Hepatocyte (in vitro differentiated cells): ENCODE measurements at regions not wholly inside any gene's neighbourhood (a gene's known extent, or its start where the extent isn't known, plus 50 kb on each side); places are given as distances from the start of the nearest gene placed in this dataset.

Experiments used
- DNase-seq: peaks from one replicate; pipeline ENCODE4 v3.0.0-alpha.2; 2016; ENCODE audit warnings: low spot score
- H2AFZ ChIP-seq: fragments of 200-600 bp; sonication (generic); 2 replicates; pipeline ENCODE4 v1.6.0; 2016; ENCODE audit warnings: antibody characterized with exemption, mild to moderate bottlenecking
- H3K27ac ChIP-seq: fragments of 200-600 bp; sonication (generic); 2 replicates; pipeline ENCODE4 v1.5.1; 2016; ENCODE audit warnings: mild to moderate bottlenecking
- H3K27me3 ChIP-seq: fragments of 200-600 bp; sonication (generic); 2 replicates; pipeline ENCODE4 v1.6.1; 2016
- H3K36me3 ChIP-seq: fragments of 200-600 bp; sonication (generic); replicated peaks from 2 replicates; pipeline ENCODE4 v1.5.1; 2016; ENCODE audit warnings: low read depth; ENCODE audit not compliant: insufficient read depth
- H3K4me1 ChIP-seq: fragments of 200-600 bp; sonication (generic); 2 replicates; pipeline ENCODE4 v1.5.1; 2016; ENCODE audit warnings: mild to moderate bottlenecking, moderate library complexity; ENCODE audit not compliant: insufficient read depth
- H3K4me2 ChIP-seq: fragments of 200-600 bp; sonication (generic); 2 replicates; pipeline ENCODE4 v1.6.0; 2016
- H3K4me3 ChIP-seq: fragments of 200-600 bp; sonication (generic); 2 replicates; pipeline ENCODE4 v1.5.1; 2016; ENCODE audit warnings: mild to moderate bottlenecking
- H3K79me2 ChIP-seq: fragments of 200-600 bp; sonication (generic); 2 replicates; pipeline ENCODE4 v1.6.0; 2017; ENCODE audit warnings: mild to moderate bottlenecking
- H3K9me2 ChIP-seq: fragments of 200-600 bp; sonication (generic); replicated peaks from 2 replicates; pipeline ENCODE4 v1.6.0; 2017; ENCODE audit warnings: mild to moderate bottlenecking; ENCODE audit not compliant: insufficient read depth
- H3K9me3 ChIP-seq: fragments of 200-600 bp; sonication (generic); 2 replicates; pipeline ENCODE4 v1.5.1; 2016; ENCODE audit warnings: low read depth, mild to moderate bottlenecking
- H4K20me1 ChIP-seq: fragments of 200-600 bp; sonication (generic); 2 replicates; pipeline ENCODE4 v1.6.0; 2016; ENCODE audit warnings: mild to moderate bottlenecking; ENCODE audit not compliant: insufficient read depth, poor library complexity, severe bottlenecking
- EZH2 ChIP-seq: fragments of 200-600 bp; sonication (generic); IDR thresholded peaks from 2 replicates; pipeline ENCODE4 v1.6.1; 2016; ENCODE audit warnings: antibody characterized with exemption, mild to moderate bottlenecking, borderline replicate concordance
- EZH2phosphoT487 ChIP-seq: fragments of 200-600 bp; sonication (generic); IDR thresholded peaks from one replicate; pipeline ENCODE4 v1.6.1; 2018; ENCODE audit warnings: antibody characterized with exemption, mild to moderate bottlenecking, low read depth, moderate library complexity; ENCODE audit not compliant: unreplicated experiment, severe bottlenecking
- WGBS: methylation state at CpG from one replicate; pipeline ENCODE4 v1.1.6; 2016; ENCODE audit warnings: low lambda C conversion rate; ENCODE audit errors: missing lambda C conversion rate; 5-methylcytosine and 5-hydroxymethylcytosine counted together
- TF ChIP-seq, protein P1 (sequence below): fragments of 200-600 bp; sonication (generic); IDR thresholded peaks from 2 replicates; pipeline ENCODE4 v1.5.1; 2016; ENCODE audit warnings: antibody characterized with exemption, mild to moderate bottlenecking; ENCODE audit not compliant: poor library complexity

DNA sequence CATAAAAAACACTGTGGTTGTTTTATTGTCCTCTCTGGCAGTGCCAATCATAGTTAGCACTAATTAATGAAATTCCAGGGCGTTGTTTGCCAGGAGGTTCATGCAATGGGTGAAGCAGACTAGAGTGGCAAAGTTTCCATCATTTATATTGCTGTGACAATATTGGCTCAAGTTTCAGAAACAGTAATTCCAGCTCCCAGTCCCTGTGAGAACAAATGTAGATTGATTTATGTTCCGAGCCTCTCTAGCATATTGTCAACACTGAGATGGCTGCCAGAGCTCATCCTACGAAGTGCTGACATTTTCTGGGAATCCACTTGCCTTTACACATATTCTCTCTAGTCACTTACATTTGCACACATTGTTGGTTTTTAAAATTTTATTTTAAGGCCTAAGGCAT lies 440.0 kb upstream of the IGFBP7 start:
- Histone ChIP-seq H3K4me3 (no peak overlapping the region), H3K4me1 (no peaks in the 10 kb centered on the region), H2AFZ (no peak overlapping the region), H3K36me3 (no peaks in the 10 kb centered on the region), H3K27me3 (peaks cover 2% of the 10 kb centered on the region), H3K79me2 (no peaks in the 10 kb centered on the region), H3K27ac (no peak overlapping the region), H4K20me1 (no peaks in the 10 kb centered on the region), H3K9me3 (no peaks in the 10 kb centered on the region), H3K9me2 (no peaks in the 10 kb centered on the region), H3K4me2 (no peak overlapping the region)
- 54% methylated on average over 3 of the region's 3 CpGs for WGBS
- no peak for DNase-seq
- no peak for TF ChIP-seq EZH2phosphoT487
- TF ChIP-seq EZH2 = no peak
- TF ChIP-seq, protein P1, sequence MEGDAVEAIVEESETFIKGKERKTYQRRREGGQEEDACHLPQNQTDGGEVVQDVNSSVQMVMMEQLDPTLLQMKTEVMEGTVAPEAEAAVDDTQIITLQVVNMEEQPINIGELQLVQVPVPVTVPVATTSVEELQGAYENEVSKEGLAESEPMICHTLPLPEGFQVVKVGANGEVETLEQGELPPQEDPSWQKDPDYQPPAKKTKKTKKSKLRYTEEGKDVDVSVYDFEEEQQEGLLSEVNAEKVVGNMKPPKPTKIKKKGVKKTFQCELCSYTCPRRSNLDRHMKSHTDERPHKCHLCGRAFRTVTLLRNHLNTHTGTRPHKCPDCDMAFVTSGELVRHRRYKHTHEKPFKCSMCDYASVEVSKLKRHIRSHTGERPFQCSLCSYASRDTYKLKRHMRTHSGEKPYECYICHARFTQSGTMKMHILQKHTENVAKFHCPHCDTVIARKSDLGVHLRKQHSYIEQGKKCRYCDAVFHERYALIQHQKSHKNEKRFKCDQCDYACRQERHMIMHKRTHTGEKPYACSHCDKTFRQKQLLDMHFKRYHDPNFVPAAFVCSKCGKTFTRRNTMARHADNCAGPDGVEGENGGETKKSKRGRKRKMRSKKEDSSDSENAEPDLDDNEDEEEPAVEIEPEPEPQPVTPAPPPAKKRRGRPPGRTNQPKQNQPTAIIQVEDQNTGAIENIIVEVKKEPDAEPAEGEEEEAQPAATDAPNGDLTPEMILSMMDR = no peak

DNA sequence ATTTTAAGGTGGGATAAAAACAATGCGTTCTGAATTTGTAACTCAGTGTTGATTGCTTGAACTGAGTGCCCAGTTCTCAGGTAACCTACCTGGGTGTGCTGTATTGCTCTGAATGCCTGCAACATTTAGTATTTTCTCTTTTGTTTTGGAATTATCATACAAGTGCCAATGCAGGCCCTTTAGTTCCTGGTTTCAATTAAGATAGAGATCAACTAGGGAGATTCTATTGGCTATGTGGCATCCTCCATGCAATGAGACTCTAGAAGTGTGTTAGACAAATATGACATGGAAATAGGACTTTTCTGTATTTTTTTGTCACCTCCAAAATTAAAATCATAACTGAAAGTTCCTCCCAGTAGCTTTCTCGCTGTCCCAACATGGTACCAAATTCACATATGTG lies 438.7 kb upstream of the IGFBP7 start:
- no peaks in the 10 kb centered on the region for H3K9me2 ChIP-seq
- no peaks in the 10 kb centered on the region for H3K9me3 ChIP-seq
- H3K4me1 ChIP-seq = no peaks in the 10 kb centered on the region
- WGBS = 96% methylated on average over 2 of the region's 2 CpGs
- H3K27me3 ChIP-seq = peaks cover 2% of the 10 kb centered on the region
- H3K36me3 ChIP-seq = no peaks in the 10 kb centered on the region
- no peak for DNase-seq
- H2AFZ ChIP-seq = no peak overlapping the region
- TF ChIP-seq EZH2phosphoT487 (no peak), EZH2 (no peak)
- TF ChIP-seq, protein P1 = no peak
- H3K79me2 ChIP-seq = no peaks in the 10 kb centered on the region
- no peak overlapping the region for H3K4me2 ChIP-seq
- no peak overlapping the region for H3K27ac ChIP-seq
- H4K20me1 ChIP-seq = no peaks in the 10 kb centered on the region
- H3K4me3 ChIP-seq = no peak overlapping the region

DNA sequence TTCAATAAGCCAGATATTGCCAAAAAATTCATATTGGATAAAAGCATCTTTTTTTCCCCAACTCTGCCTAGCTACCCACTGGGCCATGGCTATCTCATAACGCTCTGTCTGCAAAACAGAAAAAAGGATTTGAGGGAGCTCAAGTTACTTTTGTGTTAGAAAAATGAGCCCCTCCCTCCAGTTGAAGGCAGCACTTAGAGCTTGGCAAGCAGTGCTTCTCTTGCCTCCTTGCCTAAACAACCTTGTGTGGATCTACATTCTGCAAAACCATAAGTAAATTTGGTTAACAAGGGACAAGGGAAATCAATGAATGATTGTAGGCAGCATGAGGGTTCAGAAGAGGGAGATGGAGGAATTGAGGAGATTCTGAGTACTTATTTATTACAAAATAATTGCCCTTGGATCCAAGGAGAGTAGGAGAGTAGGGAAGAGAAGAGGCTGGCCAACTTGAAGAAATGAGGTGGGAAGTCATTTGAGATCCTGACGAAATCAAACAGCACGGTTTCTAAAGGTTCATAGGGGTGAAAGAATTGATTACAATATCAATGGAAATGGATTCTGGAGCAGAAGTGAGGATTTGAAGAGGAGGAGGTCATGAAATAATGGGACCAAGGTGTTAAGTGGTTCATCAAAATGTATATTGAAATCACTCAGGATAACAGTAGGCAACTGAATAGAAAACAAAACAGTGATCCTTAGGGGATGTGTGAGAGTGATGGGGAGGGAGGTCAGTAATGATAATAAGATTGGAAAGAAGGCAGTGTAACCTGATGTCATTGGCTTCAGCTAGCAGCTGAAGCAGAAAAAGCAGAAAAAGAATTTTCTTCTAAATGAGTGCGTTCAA lies 434.8 kb upstream of the IGFBP7 start:
- Histone ChIP-seq H3K9me2 (no peaks in the 10 kb centered on the region), H3K27me3 (peaks cover 2% of the 10 kb centered on the region), H3K36me3 (no peaks in the 10 kb centered on the region), H2AFZ (no peak overlapping the region), H3K9me3 (no peaks in the 10 kb centered on the region), H3K4me2 (no peak overlapping the region), H3K27ac (no peak overlapping the region), H4K20me1 (no peaks in the 10 kb centered on the region), H3K4me1 (no peaks in the 10 kb centered on the region), H3K4me3 (no peak overlapping the region), H3K79me2 (no peaks in the 10 kb centered on the region)
- DNase-seq = no peak
- TF ChIP-seq, protein P1 = no peak
- TF ChIP-seq EZH2phosphoT487 = no peak
- TF ChIP-seq EZH2 = no peak
- WGBS = 57% methylated on average over 4 of the region's 4 CpGs
